HepG2 (cell line): ENCODE measurements at regions not wholly inside any gene's neighbourhood (a gene's known extent, or its start where the extent isn't known, plus 50 kb on each side); places are given as distances from the start of the nearest gene placed in this dataset.

ENCODE experiments used
- ATAC-seq: fragments of 200-7000 bp; cut with Tn5 transposase; 3 replicates; pipeline ENCODE4 v1.9.1; 2020; ENCODE audit warnings: mild to moderate bottlenecking, moderate library complexity
- BruUV-seq: library from RNA; stranded (reverse); fragments of 400-500 nt; replicated peaks from 2 replicates; lab custom pipeline; 2021; lab: Mats Ljungman, UMichigan
- CTCF ChIA-PET: fragments of 300-600 bp; formaldehyde crosslinking; extraction: SDS; loops from one replicate; lab custom pipeline; 2021; ENCODE audit warnings: low total read pairs, inconsistent platforms, low intra/inter-chr PET ratio; lab: Yijun Ruan, JAX
- POLR2A ChIA-PET: fragments of 350-600 bp; sonication (Branson Sonifier 250); formaldehyde crosslinking; loops from one replicate; lab custom pipeline; 2020; ENCODE audit warnings: antibody characterized with exemption, inconsistent platforms; lab: Yijun Ruan, JAX
- DNase-seq: peaks from one replicate; pipeline ENCODE4 v3.0.0-alpha.2; 2015; ENCODE audit warnings: low spot score
- FAIRE-seq: peaks from 3 replicates; lab custom pipeline; 2011; peaks lifted over from hg19 to GRCh38; lab: Jason Lieb, UNC
- H2AFZ ChIP-seq: one replicate; pipeline ENCODE4 v1.6.1; 2011; ENCODE audit warnings: low read length, inconsistent platforms
- H3K27ac ChIP-seq: fragments of 300-600 bp; 3 replicates; pipeline ENCODE4 v1.8.0; 2011; ENCODE audit warnings: mixed run types, mild to moderate bottlenecking, mixed read lengths, low read length, inconsistent platforms; ENCODE audit not compliant: insufficient read depth; ENCODE audit errors: extremely low read length
- H3K27me3 ChIP-seq, 2 experiments: fragments of 200-600 bp in 1 of 2; 2 replicates in 1 of 2; 3 replicates in 1 of 2; pipeline versions ENCODE4 v1.6.0 to v1.8.0; 2011; ENCODE audit warnings: low read length in 2 of 2, mild to moderate bottlenecking in 2 of 2, moderate library complexity in 2 of 2, inconsistent platforms in 1 of 2; ENCODE audit not compliant: insufficient read depth in 2 of 2, control insufficient read depth in 1 of 2
- H3K36me3 ChIP-seq, 2 experiments: fragments of 200-600 bp in 1 of 2; replicated peaks in 1 of 2; 2 replicates in 1 of 2; 3 replicates in 1 of 2; pipeline versions ENCODE4 v1.5.1 to v1.8.0; 2011; ENCODE audit warnings: low read length in 2 of 2, inconsistent platforms in 1 of 2; ENCODE audit not compliant: insufficient read depth in 2 of 2, control insufficient read depth in 1 of 2
- H3K4me1 ChIP-seq: 2 replicates; pipeline ENCODE4 v1.5.1; 2012; ENCODE audit warnings: low read length, inconsistent platforms; ENCODE audit not compliant: insufficient read depth
- H3K4me2 ChIP-seq: 2 replicates; pipeline ENCODE4 v1.6.0; 2011; ENCODE audit warnings: low read depth, low read length, inconsistent platforms
- H3K4me3 ChIP-seq, 3 experiments: fragments of 200-600 bp in 1 of 3; sonication (generic), shearing (Covaris generic) in 1 of 3; replicated peaks in 1 of 3; 2 replicates each; pipeline ENCODE4 v1.5.1; 2011 to 2016; ENCODE audit warnings: low read length in 3 of 3, inconsistent platforms in 2 of 3, low read depth in 2 of 3, mild to moderate bottlenecking in 2 of 3, control low read depth in 1 of 3, mixed read lengths in 1 of 3; ENCODE audit not compliant: insufficient read depth in 1 of 3
- H3K79me2 ChIP-seq: one replicate; pipeline ENCODE4 v1.6.1; 2011; ENCODE audit warnings: low read length, inconsistent platforms; ENCODE audit not compliant: insufficient read depth
- H3K9ac ChIP-seq: 2 replicates; pipeline ENCODE4 v1.6.0; 2011; ENCODE audit warnings: mild to moderate bottlenecking, low read depth, low read length, inconsistent platforms; ENCODE audit not compliant: insufficient read depth
- H3K9me3 ChIP-seq: 2 replicates; pipeline ENCODE4 v1.5.1; 2012; ENCODE audit warnings: mild to moderate bottlenecking, low read length
- H4K20me1 ChIP-seq: 2 replicates; pipeline ENCODE4 v1.6.0; 2011; ENCODE audit warnings: inconsistent platforms, mild to moderate bottlenecking, low read length, moderate library complexity; ENCODE audit not compliant: insufficient read depth
- AKAP8 ChIP-seq: sonication (generic); formaldehyde crosslinking; IDR thresholded peaks from 2 replicates; pipeline ENCODE4 v1.5.1; 2020; ENCODE audit warnings: mild to moderate bottlenecking, missing genetic modification reagents
- CBX2 ChIP-seq, 2 experiments: fragments of 200-600 bp in 1 of 2; sonication (generic); formaldehyde crosslinking in 1 of 2; IDR thresholded peaks; 2 replicates each; pipeline versions ENCODE4 v1.7.0 to v1.8.1; 2018 to 2022; ENCODE audit warnings: low read depth in 2 of 2, low read length in 1 of 2, mild to moderate bottlenecking in 1 of 2, missing genetic modification reagents in 1 of 2
- CREM ChIP-seq, 2 experiments: sonication (generic) in 1 of 2; formaldehyde crosslinking in 1 of 2; IDR thresholded peaks; 2 replicates each; pipeline versions ENCODE4 v1.4.0 to v1.6.1; 2016 to 2020; ENCODE audit warnings: antibody characterized with exemption in 1 of 2, mild to moderate bottlenecking in 1 of 2, missing genetic modification reagents in 1 of 2
- EP300 ChIP-seq, 3 experiments: sonication (generic) in 1 of 3; formaldehyde crosslinking in 1 of 3; IDR thresholded peaks; 2 replicates each; pipeline versions ENCODE4 v1.5.1 to v1.6.1; 2011 to 2020; ENCODE audit warnings: low read depth in 2 of 3, low read length in 2 of 3, borderline replicate concordance in 1 of 3, improper control_type of control experiment in 1 of 3, mild to moderate bottlenecking in 1 of 3, missing genetic modification reagents in 1 of 3, moderate library complexity in 1 of 3
- FOXP1 ChIP-seq, 2 experiments: fragments of 450-650 bp in 1 of 2; IDR thresholded peaks; 2 replicates each; pipeline ENCODE4 v1.6.1; 2017 to 2018; ENCODE audit warnings: antibody characterized with exemption in 1 of 2
- KAT7 ChIP-seq: IDR thresholded peaks from 2 replicates; pipeline ENCODE4 v1.6.1; 2018; ENCODE audit warnings: borderline replicate concordance, missing compliant biosample characterization
- MBNL3 ChIP-seq: fragments of 250-450 bp; sonication (Bioruptor Pico); conservative IDR thresholded peaks from 2 replicates; pipeline ENCODE4 v1.8.0; 2022; ENCODE audit warnings: mild to moderate bottlenecking, inconsistent platforms
- NPAS2 ChIP-seq: sonication (generic); formaldehyde crosslinking; IDR thresholded peaks from 2 replicates; pipeline ENCODE4 v1.8.0; 2022; ENCODE audit warnings: mild to moderate bottlenecking, missing genetic modification reagents, borderline replicate concordance
- POLR2AphosphoS5 ChIP-seq: IDR thresholded peaks from 2 replicates; pipeline ENCODE4 v1.6.1; 2012; ENCODE audit warnings: low read depth, low read length
- SP4 ChIP-seq: sonication (generic); formaldehyde crosslinking; IDR thresholded peaks from 2 replicates; pipeline ENCODE4 v1.8.1; 2023; ENCODE audit warnings: mild to moderate bottlenecking, missing genetic modification reagents
- ZNF567 ChIP-seq: sonication (generic); formaldehyde crosslinking; IDR thresholded peaks from 2 replicates; pipeline ENCODE4 v1.8.1; 2023; ENCODE audit warnings: mild to moderate bottlenecking, missing genetic modification reagents, borderline replicate concordance
- ZSCAN9 ChIP-seq: IDR thresholded peaks from 2 replicates; pipeline ENCODE4 v1.6.1; 2016; ENCODE audit warnings: borderline replicate concordance
- WGBS: methylation state at CpG from one replicate; pipeline ENCODE4 v1.1.6; 2017; ENCODE audit warnings: low lambda C conversion rate; 5-methylcytosine and 5-hydroxymethylcytosine counted together
- in situ Hi-C: cut with HindIII; loops from 2 replicates; pipeline ENCODE4 v1.10.0; 2017; ENCODE audit warnings: low pct_unique_long_range_greater_than_20kb; ENCODE audit not compliant: extremely low pct_ligation_motif_present
- intact Hi-C: fragments of 100-400 bp; cut with micrococcal nuclease; formaldehyde crosslinking; loops from one replicate; pipeline ENCODE4 v1.10.0; 2022; ENCODE audit not compliant: unreplicated experiment
- TF ChIP-seq, protein P1 (sequence below), 2 experiments: sonication (generic) in 1 of 2; formaldehyde crosslinking in 1 of 2; IDR thresholded peaks; 2 replicates each; pipeline versions ENCODE4 v1.6.1 to v1.9.0; 2014 to 2022; ENCODE audit warnings: antibody characterized with exemption in 1 of 2, borderline replicate concordance in 1 of 2, inconsistent platforms in 1 of 2, low read depth in 1 of 2, missing genetic modification reagents in 1 of 2
- TF ChIP-seq, protein P2 (sequence below): sonication (generic); formaldehyde crosslinking; IDR thresholded peaks from 2 replicates; pipeline ENCODE4 v1.4.0; 2020; ENCODE audit warnings: missing genetic modification reagents, borderline replicate concordance

DNA sequence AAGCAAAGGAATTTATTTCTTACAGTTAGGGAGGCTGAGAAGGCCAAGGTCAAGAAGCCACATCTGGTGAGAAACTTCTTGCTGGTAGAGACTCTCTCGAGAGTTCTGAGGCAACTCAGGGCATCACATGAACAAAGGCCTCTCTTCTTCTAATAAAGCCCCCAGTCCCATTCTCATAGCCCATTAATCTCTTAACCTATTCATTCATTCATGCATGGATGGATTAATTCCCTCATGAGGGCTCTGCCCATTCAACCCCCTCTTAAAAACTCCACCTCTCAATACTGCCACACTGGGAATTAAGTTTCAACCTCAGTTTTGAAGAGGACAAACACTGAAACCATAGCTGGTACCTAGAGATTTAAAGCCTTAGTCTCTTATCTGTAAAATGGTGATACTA lies 217.9 kb upstream of the SPTLC3 start (continued):
- TF ChIP-seq ZNF567 (CRISPR knock-in tag) (no peak), POLR2AphosphoS5 (no peak), NPAS2 (no peak), AKAP8 (CRISPR knock-in tag) (no peak), CREM (IDR thresholded peaks at IDR 0.05) (no peak), CREM (CRISPR knock-in tag; IDR thresholded peaks at IDR 0.05) (no peak)
- TF ChIP-seq, protein P1, sequence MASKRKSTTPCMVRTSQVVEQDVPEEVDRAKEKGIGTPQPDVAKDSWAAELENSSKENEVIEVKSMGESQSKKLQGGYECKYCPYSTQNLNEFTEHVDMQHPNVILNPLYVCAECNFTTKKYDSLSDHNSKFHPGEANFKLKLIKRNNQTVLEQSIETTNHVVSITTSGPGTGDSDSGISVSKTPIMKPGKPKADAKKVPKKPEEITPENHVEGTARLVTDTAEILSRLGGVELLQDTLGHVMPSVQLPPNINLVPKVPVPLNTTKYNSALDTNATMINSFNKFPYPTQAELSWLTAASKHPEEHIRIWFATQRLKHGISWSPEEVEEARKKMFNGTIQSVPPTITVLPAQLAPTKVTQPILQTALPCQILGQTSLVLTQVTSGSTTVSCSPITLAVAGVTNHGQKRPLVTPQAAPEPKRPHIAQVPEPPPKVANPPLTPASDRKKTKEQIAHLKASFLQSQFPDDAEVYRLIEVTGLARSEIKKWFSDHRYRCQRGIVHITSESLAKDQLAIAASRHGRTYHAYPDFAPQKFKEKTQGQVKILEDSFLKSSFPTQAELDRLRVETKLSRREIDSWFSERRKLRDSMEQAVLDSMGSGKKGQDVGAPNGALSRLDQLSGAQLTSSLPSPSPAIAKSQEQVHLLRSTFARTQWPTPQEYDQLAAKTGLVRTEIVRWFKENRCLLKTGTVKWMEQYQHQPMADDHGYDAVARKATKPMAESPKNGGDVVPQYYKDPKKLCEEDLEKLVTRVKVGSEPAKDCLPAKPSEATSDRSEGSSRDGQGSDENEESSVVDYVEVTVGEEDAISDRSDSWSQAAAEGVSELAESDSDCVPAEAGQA (IDR thresholded peaks at IDR 0.05; ENCODE audit: low read depth): no peak
- TF ChIP-seq, protein P1 (CRISPR knock-in tag; IDR thresholded peaks at IDR 0.05; ENCODE audit: borderline replicate concordance): no peak

DNA sequence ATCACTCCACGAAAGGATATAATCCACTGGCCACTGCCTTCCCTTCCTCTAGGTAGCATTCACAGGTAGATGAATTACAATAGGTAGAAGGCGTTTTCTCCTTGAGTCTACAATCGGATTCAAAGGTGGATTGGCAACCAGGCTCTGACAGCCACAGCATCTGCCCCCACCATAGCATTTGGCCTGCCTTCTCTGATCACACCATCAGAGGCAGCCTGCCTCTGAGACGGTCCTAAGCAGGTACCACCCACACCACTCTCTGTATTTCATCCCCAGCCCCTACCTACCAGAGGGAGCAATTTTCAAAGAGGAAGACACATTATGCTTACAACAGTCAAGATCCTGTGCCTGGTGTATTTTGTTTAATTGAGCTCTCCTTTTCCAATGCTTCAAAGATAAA lies 210.5 kb upstream of the SPTLC3 start:
- BruUV-seq: no TSS peak
- H4K20me1 ChIP-seq: no peaks in the 10 kb centered on the region
- H3K27me3 ChIP-seq: no peaks in the 10 kb centered on the region
- H3K36me3 ChIP-seq: no peaks in the 10 kb centered on the region
- WGBS: 5% methylated on average over 4 of the region's 4 CpGs
- no peaks in the 10 kb centered on the region for H3K4me1 ChIP-seq
- no peak overlapping the region for H3K27ac ChIP-seq
- no peak overlapping the region for H2AFZ ChIP-seq
- DNase-seq (no peak), FAIRE-seq (no peak), ATAC-seq (peak; percentile 67)
- in situ Hi-C loops: no loop called here
- ChIA-PET POLR2A (no interaction called here), CTCF (no interaction called here)
- no peak overlapping the region for H3K4me2 ChIP-seq
- H3K9me3 ChIP-seq: no peaks in the 10 kb centered on the region
- no peak overlapping the region for H3K4me3 ChIP-seq
- intact Hi-C loops: no loop called here
- H3K9ac ChIP-seq: no peak overlapping the region
- no peaks in the 10 kb centered on the region for H3K79me2 ChIP-seq
- no peak for TF ChIP-seq EP300 (IDR thresholded peaks at IDR 0.05; ENCODE audit: low read depth in 2 of 2, low read length in 2 of 2)
- no peak for TF ChIP-seq EP300 (CRISPR knock-in tag; IDR thresholded peaks at IDR 0.05; ENCODE audit: borderline replicate concordance)
- no peak for TF ChIP-seq FOXP1 (IDR thresholded peaks at IDR 0.05)
- no peak for TF ChIP-seq FOXP1 (CRISPR knock-in tag; IDR thresholded peaks at IDR 0.05)
- TF ChIP-seq SP4: no peak
- TF ChIP-seq, protein P2, sequence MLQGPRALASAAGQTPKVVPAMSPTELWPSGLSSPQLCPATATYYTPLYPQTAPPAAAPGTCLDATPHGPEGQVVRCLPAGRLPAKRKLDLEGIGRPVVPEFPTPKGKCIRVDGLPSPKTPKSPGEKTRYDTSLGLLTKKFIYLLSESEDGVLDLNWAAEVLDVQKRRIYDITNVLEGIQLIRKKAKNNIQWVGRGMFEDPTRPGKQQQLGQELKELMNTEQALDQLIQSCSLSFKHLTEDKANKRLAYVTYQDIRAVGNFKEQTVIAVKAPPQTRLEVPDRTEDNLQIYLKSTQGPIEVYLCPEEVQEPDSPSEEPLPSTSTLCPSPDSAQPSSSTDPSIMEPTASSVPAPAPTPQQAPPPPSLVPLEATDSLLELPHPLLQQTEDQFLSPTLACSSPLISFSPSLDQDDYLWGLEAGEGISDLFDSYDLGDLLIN (CRISPR knock-in tag): no peak
- TF ChIP-seq KAT7 (CRISPR knock-in tag): no peak
- no peak for TF ChIP-seq CBX2 (IDR thresholded peaks at IDR 0.05; ENCODE audit: low read depth, low read length)
- no peak for TF ChIP-seq CBX2 (CRISPR knock-in tag; IDR thresholded peaks at IDR 0.05; ENCODE audit: low read depth)
- TF ChIP-seq ZSCAN9 (CRISPR knock-in tag): no peak
- no peak for TF ChIP-seq MBNL3 (CRISPR knock-in tag)
